ENCODE measurements at regions not wholly inside any gene's neighbourhood (a gene's known extent, or its start where the extent isn't known, plus 50 kb on each side); places are given as distances from the start of the nearest gene placed in this dataset.

GRCh38 chr2:237167934-237168333 lies 82.2 kb downstream of the COPS8 start:
- no peak for DNase-seq (ENCODE audit: extremely low read depth in 1 of 2, low read depth in 1 of 2)

GRCh38 chr2:237170020-237170419 lies 84.3 kb downstream of the COPS8 start:
- no peak for DNase-seq (ENCODE audit: extremely low read depth in 1 of 2, low read depth in 1 of 2)

GRCh38 chr2:237171396-237171795 lies 85.7 kb downstream of the COPS8 start:
- no peak for DNase-seq (ENCODE audit: extremely low read depth in 1 of 2, low read depth in 1 of 2)

- DNase-seq (ENCODE audit: extremely low read depth in 1 of 2, low read depth in 1 of 2): no peak
Observed at GRCh38 chr2:237171881-237172280, 86.2 kb downstream of the COPS8 start.

- DNase-seq (ENCODE audit: extremely low read depth in 1 of 2, low read depth in 1 of 2): no peak
Observed at GRCh38 chr2:237177052-237177451, 91.4 kb downstream of the COPS8 start.

GRCh38 chr2:237177986-237178385 lies 92.3 kb downstream of the COPS8 start:
- DNase-seq (ENCODE audit: extremely low read depth in 1 of 2, low read depth in 1 of 2): no peak

GRCh38 chr2:237178396-237178795 lies 92.7 kb downstream of the COPS8 start:
- no peak for DNase-seq (ENCODE audit: extremely low read depth in 1 of 2, low read depth in 1 of 2)

GRCh38 chr2:237179161-237179560 lies 93.5 kb downstream of the COPS8 start:
- DNase-seq (ENCODE audit: extremely low read depth in 1 of 2, low read depth in 1 of 2): no peak

- no peak for DNase-seq (ENCODE audit: extremely low read depth in 1 of 2, low read depth in 1 of 2)
Observed at GRCh38 chr2:237180187-237180586, 94.5 kb downstream of the COPS8 start.

- DNase-seq (ENCODE audit: extremely low read depth in 1 of 2, low read depth in 1 of 2): no peak
Observed at GRCh38 chr2:237180987-237181386, 95.3 kb downstream of the COPS8 start.

GRCh38 chr2:237181844-237182243 lies 96.2 kb downstream of the COPS8 start:
- no peak for DNase-seq (ENCODE audit: extremely low read depth in 1 of 2, low read depth in 1 of 2)

- DNase-seq (ENCODE audit: extremely low read depth in 1 of 2, low read depth in 1 of 2): no peak
Observed at GRCh38 chr2:237182422-237183123, 96.9 kb downstream of the COPS8 start.

- DNase-seq (ENCODE audit: extremely low read depth in 1 of 2, low read depth in 1 of 2): no peak
Observed at GRCh38 chr2:237184192-237184918, 98.7 kb downstream of the COPS8 start.

- DNase-seq (ENCODE audit: extremely low read depth in 1 of 2, low read depth in 1 of 2): no peak
Observed at GRCh38 chr2:237184919-237185552, 99.3 kb downstream of the COPS8 start.

- DNase-seq (ENCODE audit: extremely low read depth in 1 of 2, low read depth in 1 of 2): no peak
Observed at GRCh38 chr2:237185553-237185925, 99.8 kb downstream of the COPS8 start.

- DNase-seq (ENCODE audit: extremely low read depth in 1 of 2, low read depth in 1 of 2): no peak
Observed at GRCh38 chr2:237189799-237190198, 104.1 kb downstream of the COPS8 start.

GRCh38 chr2:237190966-237191713 lies 105.5 kb downstream of the COPS8 start:
- DNase-seq (ENCODE audit: extremely low read depth in 1 of 2, low read depth in 1 of 2): no peak

GRCh38 chr2:237191714-237192081 lies 106.0 kb downstream of the COPS8 start:
- DNase-seq (ENCODE audit: extremely low read depth in 1 of 2, low read depth in 1 of 2): no peak

- no peak for DNase-seq (ENCODE audit: extremely low read depth in 1 of 2, low read depth in 1 of 2)
Observed at GRCh38 chr2:237192881-237193280, 107.2 kb downstream of the COPS8 start.

GRCh38 chr2:237193436-237193835 lies 107.7 kb downstream of the COPS8 start:
- no peak for DNase-seq (ENCODE audit: extremely low read depth in 1 of 2, low read depth in 1 of 2)

GRCh38 chr2:237194081-237194480 lies 108.4 kb downstream of the COPS8 start:
- DNase-seq (ENCODE audit: extremely low read depth in 1 of 2, low read depth in 1 of 2): no peak

All from activated CD8-positive, alpha-beta memory T cell treated with anti-CD3 and anti-CD28 coated beads for 1 hour (primary cell).